ENCODE measurements at regions not wholly inside any gene's neighbourhood (a gene's known extent, or its start where the extent isn't known, plus 50 kb on each side); places are given as distances from the start of the nearest gene placed in this dataset.

DNA sequence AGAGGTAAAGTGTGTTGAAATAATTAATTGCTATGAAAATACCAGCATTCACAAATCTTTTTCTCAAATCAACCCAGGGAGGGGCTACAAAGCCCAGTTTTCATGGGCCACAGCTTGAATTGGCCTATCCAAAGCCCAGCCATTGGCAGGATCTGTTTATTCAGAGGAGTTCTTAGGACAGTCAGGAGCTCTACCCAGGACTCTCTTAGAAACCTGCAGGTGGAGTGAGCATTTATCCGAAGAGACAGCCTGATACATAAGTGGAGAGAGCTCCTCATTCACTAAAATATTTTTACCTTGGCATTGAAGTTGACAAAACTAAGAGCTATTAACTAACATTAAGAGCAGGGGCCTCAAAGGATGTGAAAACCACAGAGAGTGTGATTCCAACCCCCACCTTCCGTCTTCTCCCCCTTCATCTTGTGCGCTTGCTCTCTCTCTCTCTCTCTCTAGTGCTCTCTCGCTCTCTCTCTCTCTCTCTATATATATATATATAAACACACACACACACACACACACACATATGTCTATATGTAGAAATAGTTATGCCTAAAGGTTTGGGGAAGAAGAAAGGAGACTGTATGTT lies 315.5 kb downstream of the SNAPC1 start:
- Histone ChIP-seq H3K9me3 (ENCODE audit: control insufficient read depth in 4 of 4, low read length in 3 of 4) (no peaks in the 10 kb centered on the region), H3K4me3 (ENCODE audit: low read depth in 1 of 3, low read length in 3 of 3) (no peak overlapping the region), H3K27me3 (ENCODE audit: control insufficient read depth in 4 of 4, insufficient read depth in 4 of 4, low read length in 3 of 4) (peaks cover 0 to 2% (median 0%) of the 10 kb centered on the region in 4 donors), H3K36me3 (ENCODE audit: control insufficient read depth in 4 of 4, insufficient read depth in 3 of 4, low read depth in 1 of 4, low read length in 3 of 4) (no peaks in the 10 kb centered on the region), H3K4me1 (ENCODE audit: control insufficient read depth in 4 of 4, insufficient read depth in 4 of 4, low read length in 3 of 4) (no peaks in the 10 kb centered on the region), H3K9ac (ENCODE audit: low read depth in 1 of 2, low read length in 2 of 2) (no peak overlapping the region), H3K27ac (ENCODE audit: low read depth in 1 of 2, low read length in 2 of 2) (no peak overlapping the region)
- no peak for DNase-seq (ENCODE audit: low spot score)
- WGBS: 79% methylated on average over 4 of the region's 4 CpGs
- TF ChIP-seq FOXA1 (IDR thresholded peaks at IDR 0.05) (no peak), SP1 (IDR thresholded peaks at IDR 0.05) (no peak), YY1 (IDR thresholded peaks at IDR 0.05) (no peak), HNF4G (IDR thresholded peaks at IDR 0.05) (no peak), HNF4A (conservative IDR thresholded peaks at IDR 0.05) (no peak), NR2F2 (IDR thresholded peaks at IDR 0.05) (no peak), RXRA (IDR thresholded peaks at IDR 0.05) (no peak), GABPA (IDR thresholded peaks at IDR 0.05 in 1 of 2, conservative IDR thresholded peaks at IDR 0.05 in 1 of 2) (no peak), EGR1 (IDR thresholded peaks at IDR 0.05; ENCODE audit: low read depth in 2 of 2) (no peak), TAF1 (conservative IDR thresholded peaks at IDR 0.05) (no peak), FOXA2 (IDR thresholded peaks at IDR 0.05) (no peak), JUND (IDR thresholded peaks at IDR 0.05) (no peak)
- TF ChIP-seq, protein P1, sequence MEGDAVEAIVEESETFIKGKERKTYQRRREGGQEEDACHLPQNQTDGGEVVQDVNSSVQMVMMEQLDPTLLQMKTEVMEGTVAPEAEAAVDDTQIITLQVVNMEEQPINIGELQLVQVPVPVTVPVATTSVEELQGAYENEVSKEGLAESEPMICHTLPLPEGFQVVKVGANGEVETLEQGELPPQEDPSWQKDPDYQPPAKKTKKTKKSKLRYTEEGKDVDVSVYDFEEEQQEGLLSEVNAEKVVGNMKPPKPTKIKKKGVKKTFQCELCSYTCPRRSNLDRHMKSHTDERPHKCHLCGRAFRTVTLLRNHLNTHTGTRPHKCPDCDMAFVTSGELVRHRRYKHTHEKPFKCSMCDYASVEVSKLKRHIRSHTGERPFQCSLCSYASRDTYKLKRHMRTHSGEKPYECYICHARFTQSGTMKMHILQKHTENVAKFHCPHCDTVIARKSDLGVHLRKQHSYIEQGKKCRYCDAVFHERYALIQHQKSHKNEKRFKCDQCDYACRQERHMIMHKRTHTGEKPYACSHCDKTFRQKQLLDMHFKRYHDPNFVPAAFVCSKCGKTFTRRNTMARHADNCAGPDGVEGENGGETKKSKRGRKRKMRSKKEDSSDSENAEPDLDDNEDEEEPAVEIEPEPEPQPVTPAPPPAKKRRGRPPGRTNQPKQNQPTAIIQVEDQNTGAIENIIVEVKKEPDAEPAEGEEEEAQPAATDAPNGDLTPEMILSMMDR (IDR thresholded peaks at IDR 0.05; ENCODE audit: low read depth, low read length, missing input control): no peak
- TF ChIP-seq, protein P2, sequence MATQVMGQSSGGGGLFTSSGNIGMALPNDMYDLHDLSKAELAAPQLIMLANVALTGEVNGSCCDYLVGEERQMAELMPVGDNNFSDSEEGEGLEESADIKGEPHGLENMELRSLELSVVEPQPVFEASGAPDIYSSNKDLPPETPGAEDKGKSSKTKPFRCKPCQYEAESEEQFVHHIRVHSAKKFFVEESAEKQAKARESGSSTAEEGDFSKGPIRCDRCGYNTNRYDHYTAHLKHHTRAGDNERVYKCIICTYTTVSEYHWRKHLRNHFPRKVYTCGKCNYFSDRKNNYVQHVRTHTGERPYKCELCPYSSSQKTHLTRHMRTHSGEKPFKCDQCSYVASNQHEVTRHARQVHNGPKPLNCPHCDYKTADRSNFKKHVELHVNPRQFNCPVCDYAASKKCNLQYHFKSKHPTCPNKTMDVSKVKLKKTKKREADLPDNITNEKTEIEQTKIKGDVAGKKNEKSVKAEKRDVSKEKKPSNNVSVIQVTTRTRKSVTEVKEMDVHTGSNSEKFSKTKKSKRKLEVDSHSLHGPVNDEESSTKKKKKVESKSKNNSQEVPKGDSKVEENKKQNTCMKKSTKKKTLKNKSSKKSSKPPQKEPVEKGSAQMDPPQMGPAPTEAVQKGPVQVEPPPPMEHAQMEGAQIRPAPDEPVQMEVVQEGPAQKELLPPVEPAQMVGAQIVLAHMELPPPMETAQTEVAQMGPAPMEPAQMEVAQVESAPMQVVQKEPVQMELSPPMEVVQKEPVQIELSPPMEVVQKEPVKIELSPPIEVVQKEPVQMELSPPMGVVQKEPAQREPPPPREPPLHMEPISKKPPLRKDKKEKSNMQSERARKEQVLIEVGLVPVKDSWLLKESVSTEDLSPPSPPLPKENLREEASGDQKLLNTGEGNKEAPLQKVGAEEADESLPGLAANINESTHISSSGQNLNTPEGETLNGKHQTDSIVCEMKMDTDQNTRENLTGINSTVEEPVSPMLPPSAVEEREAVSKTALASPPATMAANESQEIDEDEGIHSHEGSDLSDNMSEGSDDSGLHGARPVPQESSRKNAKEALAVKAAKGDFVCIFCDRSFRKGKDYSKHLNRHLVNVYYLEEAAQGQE (IDR thresholded peaks at IDR 0.05): no peak
- TF ChIP-seq, protein P3, sequence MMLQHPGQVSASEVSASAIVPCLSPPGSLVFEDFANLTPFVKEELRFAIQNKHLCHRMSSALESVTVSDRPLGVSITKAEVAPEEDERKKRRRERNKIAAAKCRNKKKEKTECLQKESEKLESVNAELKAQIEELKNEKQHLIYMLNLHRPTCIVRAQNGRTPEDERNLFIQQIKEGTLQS (IDR thresholded peaks at IDR 0.05): no peak
- TF ChIP-seq, protein P4, sequence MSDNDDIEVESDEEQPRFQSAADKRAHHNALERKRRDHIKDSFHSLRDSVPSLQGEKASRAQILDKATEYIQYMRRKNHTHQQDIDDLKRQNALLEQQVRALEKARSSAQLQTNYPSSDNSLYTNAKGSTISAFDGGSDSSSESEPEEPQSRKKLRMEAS (IDR thresholded peaks at IDR 0.05): no peak
- TF ChIP-seq, protein P5, sequence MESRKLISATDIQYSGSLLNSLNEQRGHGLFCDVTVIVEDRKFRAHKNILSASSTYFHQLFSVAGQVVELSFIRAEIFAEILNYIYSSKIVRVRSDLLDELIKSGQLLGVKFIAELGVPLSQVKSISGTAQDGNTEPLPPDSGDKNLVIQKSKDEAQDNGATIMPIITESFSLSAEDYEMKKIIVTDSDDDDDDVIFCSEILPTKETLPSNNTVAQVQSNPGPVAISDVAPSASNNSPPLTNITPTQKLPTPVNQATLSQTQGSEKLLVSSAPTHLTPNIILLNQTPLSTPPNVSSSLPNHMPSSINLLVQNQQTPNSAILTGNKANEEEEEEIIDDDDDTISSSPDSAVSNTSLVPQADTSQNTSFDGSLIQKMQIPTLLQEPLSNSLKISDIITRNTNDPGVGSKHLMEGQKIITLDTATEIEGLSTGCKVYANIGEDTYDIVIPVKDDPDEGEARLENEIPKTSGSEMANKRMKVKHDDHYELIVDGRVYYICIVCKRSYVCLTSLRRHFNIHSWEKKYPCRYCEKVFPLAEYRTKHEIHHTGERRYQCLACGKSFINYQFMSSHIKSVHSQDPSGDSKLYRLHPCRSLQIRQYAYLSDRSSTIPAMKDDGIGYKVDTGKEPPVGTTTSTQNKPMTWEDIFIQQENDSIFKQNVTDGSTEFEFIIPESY (IDR thresholded peaks at IDR 0.05): no peak
